ENCODE measurements at regions not wholly inside any gene's neighbourhood (a gene's known extent, or its start where the extent isn't known, plus 50 kb on each side); places are given as distances from the start of the nearest gene placed in this dataset.

DNA sequence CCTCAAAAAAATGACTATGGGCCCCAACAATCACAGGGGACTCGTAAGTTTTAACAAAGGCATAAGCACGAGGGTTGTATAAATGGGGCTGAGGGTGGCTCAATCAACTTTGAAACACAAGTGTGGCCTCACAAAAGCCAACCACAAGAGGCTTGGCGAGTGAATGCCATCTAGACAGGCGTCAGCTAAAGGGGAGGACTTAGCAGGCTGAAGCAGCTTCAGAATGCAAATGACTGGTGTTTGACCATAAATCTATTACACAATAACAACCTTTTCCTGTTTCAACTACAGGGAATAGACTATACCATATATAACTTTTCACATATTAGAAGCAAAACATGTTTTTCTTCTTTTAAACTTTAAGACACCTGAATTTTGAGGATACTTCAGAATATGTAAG, 777.9 kb downstream of the FSCB start:
- TF ChIP-seq, protein P1, sequence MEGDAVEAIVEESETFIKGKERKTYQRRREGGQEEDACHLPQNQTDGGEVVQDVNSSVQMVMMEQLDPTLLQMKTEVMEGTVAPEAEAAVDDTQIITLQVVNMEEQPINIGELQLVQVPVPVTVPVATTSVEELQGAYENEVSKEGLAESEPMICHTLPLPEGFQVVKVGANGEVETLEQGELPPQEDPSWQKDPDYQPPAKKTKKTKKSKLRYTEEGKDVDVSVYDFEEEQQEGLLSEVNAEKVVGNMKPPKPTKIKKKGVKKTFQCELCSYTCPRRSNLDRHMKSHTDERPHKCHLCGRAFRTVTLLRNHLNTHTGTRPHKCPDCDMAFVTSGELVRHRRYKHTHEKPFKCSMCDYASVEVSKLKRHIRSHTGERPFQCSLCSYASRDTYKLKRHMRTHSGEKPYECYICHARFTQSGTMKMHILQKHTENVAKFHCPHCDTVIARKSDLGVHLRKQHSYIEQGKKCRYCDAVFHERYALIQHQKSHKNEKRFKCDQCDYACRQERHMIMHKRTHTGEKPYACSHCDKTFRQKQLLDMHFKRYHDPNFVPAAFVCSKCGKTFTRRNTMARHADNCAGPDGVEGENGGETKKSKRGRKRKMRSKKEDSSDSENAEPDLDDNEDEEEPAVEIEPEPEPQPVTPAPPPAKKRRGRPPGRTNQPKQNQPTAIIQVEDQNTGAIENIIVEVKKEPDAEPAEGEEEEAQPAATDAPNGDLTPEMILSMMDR (IDR thresholded peaks at IDR 0.05), result no peak
- TF ChIP-seq POLR2AphosphoS5 (IDR thresholded peaks at IDR 0.05), result no peak

Measured in gastroesophageal sphincter (tissue), 3 donors.